ENCODE measurements at regions not wholly inside any gene's neighbourhood (a gene's known extent, or its start where the extent isn't known, plus 50 kb on each side); places are given as distances from the start of the nearest gene placed in this dataset.

DNA sequence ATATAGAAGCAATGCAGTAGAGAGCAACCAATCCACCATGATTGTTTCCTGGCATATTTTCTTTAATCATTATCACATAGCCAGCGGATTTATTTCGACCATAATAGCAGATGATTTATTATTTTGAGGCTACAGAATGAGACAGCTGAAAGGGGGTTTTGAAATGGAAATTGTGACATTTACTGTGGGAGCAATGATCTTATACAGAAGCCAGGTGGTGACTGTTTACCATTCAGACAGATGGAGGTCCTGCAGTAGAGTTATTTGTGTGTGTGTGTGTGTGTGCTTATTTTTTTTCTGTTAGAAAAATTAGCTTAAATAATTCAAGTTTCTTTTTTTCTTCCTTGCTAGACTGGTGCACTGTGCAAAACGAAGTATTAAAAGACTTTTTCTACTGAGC is 1784.5 kb downstream of the MRPL39 start:
- DNase-seq (ENCODE audit: low read depth, low spot score): no peak
- TF ChIP-seq FOS (IDR thresholded peaks at IDR 0.05; ENCODE audit: borderline replicate concordance, insufficient read depth, low read length) (no peak), POLR2AphosphoS5 (IDR thresholded peaks at IDR 0.05; ENCODE audit: insufficient read depth, low read depth, low read length) (no peak), JUN (IDR thresholded peaks at IDR 0.05; ENCODE audit: borderline replicate concordance, insufficient read depth, insufficient read length, low read depth) (no peak), POLR2A (IDR thresholded peaks at IDR 0.05; ENCODE audit: low read depth, low read length) (no peak), GATA2 (IDR thresholded peaks at IDR 0.05; ENCODE audit: insufficient read depth, insufficient read length, low read depth, low read length) (no peak), EZH2 (IDR thresholded peaks at IDR 0.05; ENCODE audit: borderline replicate concordance, low read depth, low read length, severe bottlenecking) (no peak), MYC (IDR thresholded peaks at IDR 0.05; ENCODE audit: low read depth, low read length) (no peak)
- TF ChIP-seq, protein P1, sequence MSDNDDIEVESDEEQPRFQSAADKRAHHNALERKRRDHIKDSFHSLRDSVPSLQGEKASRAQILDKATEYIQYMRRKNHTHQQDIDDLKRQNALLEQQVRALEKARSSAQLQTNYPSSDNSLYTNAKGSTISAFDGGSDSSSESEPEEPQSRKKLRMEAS (IDR thresholded peaks at IDR 0.05; ENCODE audit: insufficient read depth, insufficient read length): no peak
- TF ChIP-seq, protein P2, sequence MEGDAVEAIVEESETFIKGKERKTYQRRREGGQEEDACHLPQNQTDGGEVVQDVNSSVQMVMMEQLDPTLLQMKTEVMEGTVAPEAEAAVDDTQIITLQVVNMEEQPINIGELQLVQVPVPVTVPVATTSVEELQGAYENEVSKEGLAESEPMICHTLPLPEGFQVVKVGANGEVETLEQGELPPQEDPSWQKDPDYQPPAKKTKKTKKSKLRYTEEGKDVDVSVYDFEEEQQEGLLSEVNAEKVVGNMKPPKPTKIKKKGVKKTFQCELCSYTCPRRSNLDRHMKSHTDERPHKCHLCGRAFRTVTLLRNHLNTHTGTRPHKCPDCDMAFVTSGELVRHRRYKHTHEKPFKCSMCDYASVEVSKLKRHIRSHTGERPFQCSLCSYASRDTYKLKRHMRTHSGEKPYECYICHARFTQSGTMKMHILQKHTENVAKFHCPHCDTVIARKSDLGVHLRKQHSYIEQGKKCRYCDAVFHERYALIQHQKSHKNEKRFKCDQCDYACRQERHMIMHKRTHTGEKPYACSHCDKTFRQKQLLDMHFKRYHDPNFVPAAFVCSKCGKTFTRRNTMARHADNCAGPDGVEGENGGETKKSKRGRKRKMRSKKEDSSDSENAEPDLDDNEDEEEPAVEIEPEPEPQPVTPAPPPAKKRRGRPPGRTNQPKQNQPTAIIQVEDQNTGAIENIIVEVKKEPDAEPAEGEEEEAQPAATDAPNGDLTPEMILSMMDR (IDR thresholded peaks at IDR 0.05; ENCODE audit: extremely low read depth in 1 of 2, insufficient read depth in 1 of 2, low read depth in 1 of 2, low read length in 2 of 2): no peak
- dilution Hi-C loops (cut with MboI; ENCODE audit: extremely low pct_ligation_motif_present, low sequenced_read_pairs) (no loop called here), intact Hi-C loops (cut with micrococcal nuclease) (no loop called here)
- ChIA-PET CTCF (no interaction called here), POLR2A (no interaction called here)
- Histone ChIP-seq H3K9ac (replicated peaks; ENCODE audit: extremely low read depth, insufficient read depth, low read length) (no peak overlapping the region), H3K9me1 (replicated peaks; ENCODE audit: control insufficient read depth, extremely low read depth, insufficient read depth, low read length) (no peaks in the 10 kb centered on the region), H3K27ac (ENCODE audit: insufficient read depth, low read depth, low read length) (no peak overlapping the region), H3K9me3 (replicated peaks; ENCODE audit: control insufficient read depth, insufficient read depth, low read length) (peaks cover 2% of the 10 kb centered on the region), H3K4me2 (ENCODE audit: insufficient read depth, low read length) (no peak overlapping the region), H4K20me1 (replicated peaks; ENCODE audit: control insufficient read depth, extremely low read depth, insufficient read depth, low read length) (no peaks in the 10 kb centered on the region), H2AFZ (ENCODE audit: low read depth, low read length) (no peak overlapping the region), H3K27me3 (ENCODE audit: control insufficient read depth in 2 of 2, insufficient read depth in 2 of 2, low read length in 2 of 2) (no peaks in the 10 kb centered on the region), H3K4me1 (ENCODE audit: control insufficient read depth, extremely low read depth, insufficient read depth, low read length) (no peaks in the 10 kb centered on the region), H3K36me3 (ENCODE audit: control insufficient read depth in 2 of 2, extremely low read depth in 1 of 2, insufficient read depth in 2 of 2, low read length in 2 of 2) (no peaks in the 10 kb centered on the region), H3K79me2 (ENCODE audit: control insufficient read depth, insufficient read depth, low read length) (no peaks in the 10 kb centered on the region), H3K4me3 (replicated peaks in 1 of 3; ENCODE audit: insufficient read depth in 1 of 3, low read depth in 1 of 3, low read length in 3 of 3) (no peak overlapping the region)
- FAIRE-seq: no peak
- BruUV-seq (replicated peaks): no TSS peak

All from endothelial cell of umbilical vein (primary cell).